ENCODE measurements at regions not wholly inside any gene's neighbourhood (a gene's known extent, or its start where the extent isn't known, plus 50 kb on each side); places are given as distances from the start of the nearest gene placed in this dataset.

DNA sequence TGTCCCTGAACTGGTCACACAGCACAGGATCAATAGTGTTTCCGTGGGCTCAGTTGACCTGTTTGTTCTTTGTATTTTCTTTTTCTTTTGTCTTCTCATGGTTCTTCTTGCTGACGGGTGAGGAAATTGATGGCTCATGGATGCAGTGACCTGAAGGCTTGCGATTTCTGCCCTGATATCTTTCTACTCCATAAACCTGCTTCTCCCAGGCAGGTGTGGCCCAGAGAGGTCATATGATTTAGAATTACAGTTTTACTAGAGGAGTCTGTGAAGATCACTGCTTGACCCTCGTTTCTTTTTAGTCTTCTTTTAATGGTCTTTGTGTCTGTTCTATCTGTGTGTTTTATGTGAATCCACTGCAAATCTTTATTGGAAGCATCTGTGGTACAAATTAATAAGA is 195.1 kb upstream of the KLF6 start:
- no peak for TF ChIP-seq BHLHE40 (IDR thresholded peaks at IDR 0.05; ENCODE audit: low read length)
- TF ChIP-seq, protein P1, sequence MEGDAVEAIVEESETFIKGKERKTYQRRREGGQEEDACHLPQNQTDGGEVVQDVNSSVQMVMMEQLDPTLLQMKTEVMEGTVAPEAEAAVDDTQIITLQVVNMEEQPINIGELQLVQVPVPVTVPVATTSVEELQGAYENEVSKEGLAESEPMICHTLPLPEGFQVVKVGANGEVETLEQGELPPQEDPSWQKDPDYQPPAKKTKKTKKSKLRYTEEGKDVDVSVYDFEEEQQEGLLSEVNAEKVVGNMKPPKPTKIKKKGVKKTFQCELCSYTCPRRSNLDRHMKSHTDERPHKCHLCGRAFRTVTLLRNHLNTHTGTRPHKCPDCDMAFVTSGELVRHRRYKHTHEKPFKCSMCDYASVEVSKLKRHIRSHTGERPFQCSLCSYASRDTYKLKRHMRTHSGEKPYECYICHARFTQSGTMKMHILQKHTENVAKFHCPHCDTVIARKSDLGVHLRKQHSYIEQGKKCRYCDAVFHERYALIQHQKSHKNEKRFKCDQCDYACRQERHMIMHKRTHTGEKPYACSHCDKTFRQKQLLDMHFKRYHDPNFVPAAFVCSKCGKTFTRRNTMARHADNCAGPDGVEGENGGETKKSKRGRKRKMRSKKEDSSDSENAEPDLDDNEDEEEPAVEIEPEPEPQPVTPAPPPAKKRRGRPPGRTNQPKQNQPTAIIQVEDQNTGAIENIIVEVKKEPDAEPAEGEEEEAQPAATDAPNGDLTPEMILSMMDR (IDR thresholded peaks at IDR 0.05 in 2 of 3, conservative IDR thresholded peaks at IDR 0.05 in 1 of 3; ENCODE audit: insufficient read depth in 2 of 3, low read depth in 1 of 3, low read length in 3 of 3), result no peak
- TF ChIP-seq POU5F1 (IDR thresholded peaks at IDR 0.05; ENCODE audit: borderline replicate concordance, low read depth, low read length, partially characterized antibody), result no peak
- TF ChIP-seq NFE2 (IDR thresholded peaks at IDR 0.05; ENCODE audit: low read depth), result no peak
- TF ChIP-seq, protein P2, sequence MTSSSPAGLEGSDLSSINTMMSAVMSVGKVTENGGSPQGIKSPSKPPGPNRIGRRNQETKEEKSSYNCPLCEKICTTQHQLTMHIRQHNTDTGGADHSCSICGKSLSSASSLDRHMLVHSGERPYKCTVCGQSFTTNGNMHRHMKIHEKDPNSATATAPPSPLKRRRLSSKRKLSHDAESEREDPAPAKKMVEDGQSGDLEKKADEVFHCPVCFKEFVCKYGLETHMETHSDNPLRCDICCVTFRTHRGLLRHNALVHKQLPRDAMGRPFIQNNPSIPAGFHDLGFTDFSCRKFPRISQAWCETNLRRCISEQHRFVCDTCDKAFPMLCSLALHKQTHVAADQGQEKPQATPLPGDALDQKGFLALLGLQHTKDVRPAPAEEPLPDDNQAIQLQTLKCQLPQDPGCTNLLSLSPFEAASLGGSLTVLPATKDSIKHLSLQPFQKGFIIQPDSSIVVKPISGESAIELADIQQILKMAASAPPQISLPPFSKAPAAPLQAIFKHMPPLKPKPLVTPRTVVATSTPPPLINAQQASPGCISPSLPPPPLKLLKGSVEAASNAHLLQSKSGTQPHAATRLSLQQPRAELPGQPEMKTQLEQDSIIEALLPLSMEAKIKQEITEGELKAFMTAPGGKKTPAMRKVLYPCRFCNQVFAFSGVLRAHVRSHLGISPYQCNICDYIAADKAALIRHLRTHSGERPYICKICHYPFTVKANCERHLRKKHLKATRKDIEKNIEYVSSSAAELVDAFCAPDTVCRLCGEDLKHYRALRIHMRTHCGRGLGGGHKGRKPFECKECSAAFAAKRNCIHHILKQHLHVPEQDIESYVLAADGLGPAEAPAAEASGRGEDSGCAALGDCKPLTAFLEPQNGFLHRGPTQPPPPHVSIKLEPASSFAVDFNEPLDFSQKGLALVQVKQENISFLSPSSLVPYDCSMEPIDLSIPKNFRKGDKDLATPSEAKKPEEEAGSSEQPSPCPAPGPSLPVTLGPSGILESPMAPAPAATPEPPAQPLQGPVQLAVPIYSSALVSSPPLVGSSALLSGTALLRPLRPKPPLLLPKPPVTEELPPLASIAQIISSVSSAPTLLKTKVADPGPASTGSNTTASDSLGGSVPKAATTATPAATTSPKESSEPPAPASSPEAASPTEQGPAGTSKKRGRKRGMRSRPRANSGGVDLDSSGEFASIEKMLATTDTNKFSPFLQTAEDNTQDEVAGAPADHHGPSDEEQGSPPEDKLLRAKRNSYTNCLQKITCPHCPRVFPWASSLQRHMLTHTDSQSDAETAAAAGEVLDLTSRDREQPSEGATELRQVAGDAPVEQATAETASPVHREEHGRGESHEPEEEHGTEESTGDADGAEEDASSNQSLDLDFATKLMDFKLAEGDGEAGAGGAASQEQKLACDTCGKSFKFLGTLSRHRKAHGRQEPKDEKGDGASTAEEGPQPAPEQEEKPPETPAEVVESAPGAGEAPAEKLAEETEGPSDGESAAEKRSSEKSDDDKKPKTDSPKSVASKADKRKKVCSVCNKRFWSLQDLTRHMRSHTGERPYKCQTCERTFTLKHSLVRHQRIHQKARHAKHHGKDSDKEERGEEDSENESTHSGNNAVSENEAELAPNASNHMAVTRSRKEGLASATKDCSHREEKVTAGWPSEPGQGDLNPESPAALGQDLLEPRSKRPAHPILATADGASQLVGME (CRISPR knock-in tag; IDR thresholded peaks at IDR 0.05), result no peak
- TF ChIP-seq, protein P3, sequence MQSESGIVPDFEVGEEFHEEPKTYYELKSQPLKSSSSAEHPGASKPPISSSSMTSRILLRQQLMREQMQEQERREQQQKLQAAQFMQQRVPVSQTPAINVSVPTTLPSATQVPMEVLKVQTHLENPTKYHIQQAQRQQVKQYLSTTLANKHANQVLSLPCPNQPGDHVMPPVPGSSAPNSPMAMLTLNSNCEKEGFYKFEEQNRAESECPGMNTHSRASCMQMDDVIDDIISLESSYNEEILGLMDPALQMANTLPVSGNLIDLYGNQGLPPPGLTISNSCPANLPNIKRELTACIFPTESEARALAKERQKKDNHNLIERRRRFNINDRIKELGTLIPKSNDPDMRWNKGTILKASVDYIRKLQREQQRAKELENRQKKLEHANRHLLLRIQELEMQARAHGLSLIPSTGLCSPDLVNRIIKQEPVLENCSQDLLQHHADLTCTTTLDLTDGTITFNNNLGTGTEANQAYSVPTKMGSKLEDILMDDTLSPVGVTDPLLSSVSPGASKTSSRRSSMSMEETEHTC (IDR thresholded peaks at IDR 0.05), result no peak
- TF ChIP-seq, protein P4, sequence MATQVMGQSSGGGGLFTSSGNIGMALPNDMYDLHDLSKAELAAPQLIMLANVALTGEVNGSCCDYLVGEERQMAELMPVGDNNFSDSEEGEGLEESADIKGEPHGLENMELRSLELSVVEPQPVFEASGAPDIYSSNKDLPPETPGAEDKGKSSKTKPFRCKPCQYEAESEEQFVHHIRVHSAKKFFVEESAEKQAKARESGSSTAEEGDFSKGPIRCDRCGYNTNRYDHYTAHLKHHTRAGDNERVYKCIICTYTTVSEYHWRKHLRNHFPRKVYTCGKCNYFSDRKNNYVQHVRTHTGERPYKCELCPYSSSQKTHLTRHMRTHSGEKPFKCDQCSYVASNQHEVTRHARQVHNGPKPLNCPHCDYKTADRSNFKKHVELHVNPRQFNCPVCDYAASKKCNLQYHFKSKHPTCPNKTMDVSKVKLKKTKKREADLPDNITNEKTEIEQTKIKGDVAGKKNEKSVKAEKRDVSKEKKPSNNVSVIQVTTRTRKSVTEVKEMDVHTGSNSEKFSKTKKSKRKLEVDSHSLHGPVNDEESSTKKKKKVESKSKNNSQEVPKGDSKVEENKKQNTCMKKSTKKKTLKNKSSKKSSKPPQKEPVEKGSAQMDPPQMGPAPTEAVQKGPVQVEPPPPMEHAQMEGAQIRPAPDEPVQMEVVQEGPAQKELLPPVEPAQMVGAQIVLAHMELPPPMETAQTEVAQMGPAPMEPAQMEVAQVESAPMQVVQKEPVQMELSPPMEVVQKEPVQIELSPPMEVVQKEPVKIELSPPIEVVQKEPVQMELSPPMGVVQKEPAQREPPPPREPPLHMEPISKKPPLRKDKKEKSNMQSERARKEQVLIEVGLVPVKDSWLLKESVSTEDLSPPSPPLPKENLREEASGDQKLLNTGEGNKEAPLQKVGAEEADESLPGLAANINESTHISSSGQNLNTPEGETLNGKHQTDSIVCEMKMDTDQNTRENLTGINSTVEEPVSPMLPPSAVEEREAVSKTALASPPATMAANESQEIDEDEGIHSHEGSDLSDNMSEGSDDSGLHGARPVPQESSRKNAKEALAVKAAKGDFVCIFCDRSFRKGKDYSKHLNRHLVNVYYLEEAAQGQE (IDR thresholded peaks at IDR 0.05; ENCODE audit: borderline replicate concordance), result no peak
- TF ChIP-seq, protein P4 (CRISPR knock-in tag; IDR thresholded peaks at IDR 0.05; ENCODE audit: low read depth), result no peak
- TF ChIP-seq NR1H2 (CRISPR knock-in tag; IDR thresholded peaks at IDR 0.05), result no peak
- no peak for TF ChIP-seq MEF2D (tag; conservative IDR thresholded peaks at IDR 0.05; ENCODE audit: low read depth)
- TF ChIP-seq, protein P5, sequence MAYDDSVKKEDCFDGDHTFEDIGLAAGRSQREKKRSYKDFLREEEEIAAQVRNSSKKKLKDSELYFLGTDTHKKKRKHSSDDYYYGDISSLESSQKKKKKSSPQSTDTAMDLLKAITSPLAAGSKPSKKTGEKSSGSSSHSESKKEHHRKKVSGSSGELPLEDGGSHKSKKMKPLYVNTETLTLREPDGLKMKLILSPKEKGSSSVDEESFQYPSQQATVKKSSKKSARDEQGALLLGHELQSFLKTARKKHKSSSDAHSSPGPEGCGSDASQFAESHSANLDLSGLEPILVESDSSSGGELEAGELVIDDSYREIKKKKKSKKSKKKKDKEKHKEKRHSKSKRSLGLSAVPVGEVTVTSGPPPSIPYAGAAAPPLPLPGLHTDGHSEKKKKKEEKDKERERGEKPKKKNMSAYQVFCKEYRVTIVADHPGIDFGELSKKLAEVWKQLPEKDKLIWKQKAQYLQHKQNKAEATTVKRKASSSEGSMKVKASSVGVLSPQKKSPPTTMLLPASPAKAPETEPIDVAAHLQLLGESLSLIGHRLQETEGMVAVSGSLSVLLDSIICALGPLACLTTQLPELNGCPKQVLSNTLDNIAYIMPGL (CRISPR knock-in tag; IDR thresholded peaks at IDR 0.05), result no peak
- no peak for TF ChIP-seq EGR1 (conservative IDR thresholded peaks at IDR 0.05)

Data from K562 (cell line).